SU-DHL-6 (cell line): ENCODE measurements at regions not wholly inside any gene's neighbourhood (a gene's known extent, or its start where the extent isn't known, plus 50 kb on each side); places are given as distances from the start of the nearest gene placed in this dataset.

Experiments used
- EZH2phosphoT487 ChIP-seq: fragments of 200-600 bp; sonication (generic), shearing (Covaris generic); conservative IDR thresholded peaks from 2 replicates; pipeline ENCODE4 v1.6.1; 2018; ENCODE audit warnings: mild to moderate bottlenecking, antibody characterized with exemption, low read length, moderate library complexity, mixed read lengths
- TF ChIP-seq, protein P1 (sequence below): fragments of 200-600 bp; sonication (generic); IDR thresholded peaks from one replicate; pipeline ENCODE4 v1.5.1; 2017; ENCODE audit warnings: antibody characterized with exemption, mild to moderate bottlenecking, low read length, moderate library complexity; ENCODE audit not compliant: insufficient read depth, poor library complexity, severe bottlenecking

- TF ChIP-seq, protein P1, sequence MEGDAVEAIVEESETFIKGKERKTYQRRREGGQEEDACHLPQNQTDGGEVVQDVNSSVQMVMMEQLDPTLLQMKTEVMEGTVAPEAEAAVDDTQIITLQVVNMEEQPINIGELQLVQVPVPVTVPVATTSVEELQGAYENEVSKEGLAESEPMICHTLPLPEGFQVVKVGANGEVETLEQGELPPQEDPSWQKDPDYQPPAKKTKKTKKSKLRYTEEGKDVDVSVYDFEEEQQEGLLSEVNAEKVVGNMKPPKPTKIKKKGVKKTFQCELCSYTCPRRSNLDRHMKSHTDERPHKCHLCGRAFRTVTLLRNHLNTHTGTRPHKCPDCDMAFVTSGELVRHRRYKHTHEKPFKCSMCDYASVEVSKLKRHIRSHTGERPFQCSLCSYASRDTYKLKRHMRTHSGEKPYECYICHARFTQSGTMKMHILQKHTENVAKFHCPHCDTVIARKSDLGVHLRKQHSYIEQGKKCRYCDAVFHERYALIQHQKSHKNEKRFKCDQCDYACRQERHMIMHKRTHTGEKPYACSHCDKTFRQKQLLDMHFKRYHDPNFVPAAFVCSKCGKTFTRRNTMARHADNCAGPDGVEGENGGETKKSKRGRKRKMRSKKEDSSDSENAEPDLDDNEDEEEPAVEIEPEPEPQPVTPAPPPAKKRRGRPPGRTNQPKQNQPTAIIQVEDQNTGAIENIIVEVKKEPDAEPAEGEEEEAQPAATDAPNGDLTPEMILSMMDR = no peak
- TF ChIP-seq EZH2phosphoT487 = no peak
These were observed 249.2 kb downstream of the CDC5L start for GRCh38 chr6:44636561-44637248.
